Sigmoid colon (tissue), 3 donors: ENCODE measurements at regions not wholly inside any gene's neighbourhood (a gene's known extent, or its start where the extent isn't known, plus 50 kb on each side); places are given as distances from the start of the nearest gene placed in this dataset.

Experiments used
- POLR2A ChIP-seq, 2 donors: fragments of 450-650 bp; IDR thresholded peaks; one replicate each; pipeline ENCODE4 v1.6.1; 2016; ENCODE audit warnings: antibody characterized with exemption in 2 of 2, mild to moderate bottlenecking in 2 of 2, moderate library complexity in 2 of 2
- TF ChIP-seq, protein P1 (sequence below), 4 experiments: fragments of 450-650 bp in 3 of 4; fragments of 200-600 bp in 1 of 4; IDR thresholded peaks; one replicate each; pipeline ENCODE4 v1.5.1; 2016 to 2019; ENCODE audit warnings: antibody characterized with exemption in 4 of 4, mild to moderate bottlenecking in 3 of 4, moderate library complexity in 2 of 4

DNA sequence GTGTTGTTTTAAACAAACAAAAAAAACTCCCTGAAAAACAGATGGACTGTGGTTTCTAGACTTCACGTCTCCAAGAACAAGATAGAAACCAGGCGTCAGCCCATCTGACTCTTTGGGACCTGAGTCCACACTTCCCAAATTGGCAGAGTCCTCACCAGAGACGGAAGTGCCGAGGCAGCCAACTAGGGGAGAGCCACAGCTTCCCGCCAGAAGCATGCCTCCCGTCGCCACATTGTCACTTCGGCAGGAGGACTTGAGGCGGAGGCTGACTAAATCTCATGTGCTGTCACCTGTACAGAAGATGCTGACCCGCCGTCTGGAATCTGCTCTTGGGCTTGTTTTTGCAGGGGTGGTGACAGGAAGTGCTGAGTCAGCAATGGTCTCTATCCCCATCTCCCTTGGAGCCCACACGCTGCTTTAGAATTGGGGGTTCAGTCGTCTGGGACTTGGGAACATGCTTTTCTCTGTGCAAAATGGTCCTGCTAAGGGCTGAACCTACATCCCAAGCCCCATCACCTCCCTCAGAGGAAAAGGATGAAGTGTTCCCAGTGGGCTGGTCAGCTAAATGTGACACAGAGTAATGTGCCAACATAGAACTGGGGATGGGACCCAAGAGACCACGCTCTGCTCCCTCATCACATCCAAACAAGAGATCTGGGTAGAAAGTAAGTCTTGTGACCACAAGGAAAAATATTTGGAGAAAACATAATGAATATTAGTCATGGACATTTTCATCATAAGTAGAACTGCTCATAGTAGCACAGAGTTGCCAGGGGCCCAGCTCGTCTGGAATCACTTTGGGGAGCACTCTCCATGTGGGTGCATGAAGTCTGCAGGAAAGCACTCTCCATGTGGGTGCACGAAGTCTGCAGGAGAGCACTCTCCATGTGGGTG, 152.9 kb downstream of the SNX19 start:
- TF ChIP-seq, protein P1, sequence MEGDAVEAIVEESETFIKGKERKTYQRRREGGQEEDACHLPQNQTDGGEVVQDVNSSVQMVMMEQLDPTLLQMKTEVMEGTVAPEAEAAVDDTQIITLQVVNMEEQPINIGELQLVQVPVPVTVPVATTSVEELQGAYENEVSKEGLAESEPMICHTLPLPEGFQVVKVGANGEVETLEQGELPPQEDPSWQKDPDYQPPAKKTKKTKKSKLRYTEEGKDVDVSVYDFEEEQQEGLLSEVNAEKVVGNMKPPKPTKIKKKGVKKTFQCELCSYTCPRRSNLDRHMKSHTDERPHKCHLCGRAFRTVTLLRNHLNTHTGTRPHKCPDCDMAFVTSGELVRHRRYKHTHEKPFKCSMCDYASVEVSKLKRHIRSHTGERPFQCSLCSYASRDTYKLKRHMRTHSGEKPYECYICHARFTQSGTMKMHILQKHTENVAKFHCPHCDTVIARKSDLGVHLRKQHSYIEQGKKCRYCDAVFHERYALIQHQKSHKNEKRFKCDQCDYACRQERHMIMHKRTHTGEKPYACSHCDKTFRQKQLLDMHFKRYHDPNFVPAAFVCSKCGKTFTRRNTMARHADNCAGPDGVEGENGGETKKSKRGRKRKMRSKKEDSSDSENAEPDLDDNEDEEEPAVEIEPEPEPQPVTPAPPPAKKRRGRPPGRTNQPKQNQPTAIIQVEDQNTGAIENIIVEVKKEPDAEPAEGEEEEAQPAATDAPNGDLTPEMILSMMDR (IDR thresholded peaks at IDR 0.05), result no peak
- no peak for TF ChIP-seq POLR2A (IDR thresholded peaks at IDR 0.05)
